CD4-positive, alpha-beta T cell treated with Interleukin-2 at 100 ng/mL for 4 hours (primary cell): ENCODE measurements at regions not wholly inside any gene's neighbourhood (a gene's known extent, or its start where the extent isn't known, plus 50 kb on each side); places are given as distances from the start of the nearest gene placed in this dataset.
"Not testable (repeated sequence)": the region's sequence is repeated elsewhere in the genome, so short reads cannot be mapped to it uniquely, and the experiment has no call there.

ENCODE experiments used
- DNase-seq: peaks from one replicate; pipeline ENCODE4 v3.0.0-alpha.2; 2020; ENCODE audit warnings: low spot score

- not testable (repeated sequence) for DNase-seq
These were observed 97.5 kb upstream of the TRIM2 start for GRCh38 chr4:153106736-153107135.

GRCh38 chr4:153107246-153107645 lies 97.0 kb upstream of the TRIM2 start:
- no peak for DNase-seq

- no peak for DNase-seq
These were observed 94.9 kb upstream of the TRIM2 start for GRCh38 chr4:153109296-153109849.

GRCh38 chr4:153110739-153111138 lies 93.5 kb upstream of the TRIM2 start:
- no peak for DNase-seq

- no peak for DNase-seq
These were observed 92.7 kb upstream of the TRIM2 start for GRCh38 chr4:153111426-153112040.

- no peak for DNase-seq
These were observed 92.2 kb upstream of the TRIM2 start for GRCh38 chr4:153112041-153112441.

- no peak for DNase-seq
These were observed 91.0 kb upstream of the TRIM2 start for GRCh38 chr4:153113061-153113837.

GRCh38 chr4:153113838-153114105 lies 90.5 kb upstream of the TRIM2 start:
- DNase-seq = no peak

- DNase-seq = peak; percentile 72
These were observed 89.4 kb upstream of the TRIM2 start for GRCh38 chr4:153114771-153115321.

GRCh38 chr4:153115322-153116290 lies 88.6 kb upstream of the TRIM2 start:
- peak; percentile 85 for DNase-seq

GRCh38 chr4:153116291-153116680 lies 88.0 kb upstream of the TRIM2 start:
- no peak for DNase-seq

- DNase-seq = no peak
These were observed 87.4 kb upstream of the TRIM2 start for GRCh38 chr4:153116801-153117200.

- no peak for DNase-seq
These were observed 86.7 kb upstream of the TRIM2 start for GRCh38 chr4:153117554-153117953.

- no peak for DNase-seq
These were observed 84.6 kb upstream of the TRIM2 start for GRCh38 chr4:153119626-153120025.

GRCh38 chr4:153120235-153120634 lies 84.0 kb upstream of the TRIM2 start:
- no peak for DNase-seq

- DNase-seq = no peak
These were observed 81.4 kb upstream of the TRIM2 start for GRCh38 chr4:153122855-153123254.

- no peak for DNase-seq
These were observed 78.1 kb upstream of the TRIM2 start for GRCh38 chr4:153126137-153126536.

- peak; percentile 88 for DNase-seq
These were observed 76.3 kb upstream of the TRIM2 start for GRCh38 chr4:153127760-153128494.

GRCh38 chr4:153131596-153131995 lies 72.6 kb upstream of the TRIM2 start:
- no peak for DNase-seq

GRCh38 chr4:153137159-153137558 lies 67.1 kb upstream of the TRIM2 start:
- no peak for DNase-seq
